Activated CD8-positive, alpha-beta memory T cell treated with anti-CD3 and anti-CD28 coated beads, Interleukin-2, amount 10 ng/mL, durations not matched to agents 7 days and 5 days (primary cell): ENCODE measurements at regions not wholly inside any gene's neighbourhood (a gene's known extent, or its start where the extent isn't known, plus 50 kb on each side); places are given as distances from the start of the nearest gene placed in this dataset.

Source experiments
- ATAC-seq: fragments of 150-1000 bp; cut with Tn5 transposase; one replicate; pipeline ENCODE4 v1.10.0; 2021; ENCODE audit warnings: moderate library complexity
- CTCF ChIA-PET: fragments of 350-600 bp; sonication (Branson Sonifier 250); formaldehyde crosslinking; loops from one replicate; lab custom pipeline; 2021; ENCODE audit warnings: antibody characterized with exemption; lab: Charles Lee
- DNase-seq: peaks from one replicate; pipeline ENCODE4 v3.0.0-alpha.2; 2020
- H3K27ac Mint-ChIP-seq: one replicate; pipeline ENCODE4 v1.8.0; 2021; ENCODE audit warnings: mild to moderate bottlenecking, mixed read lengths
- H3K27me3 Mint-ChIP-seq: one replicate; pipeline ENCODE4 v1.8.0; 2021; ENCODE audit warnings: mixed read lengths
- H3K36me3 Mint-ChIP-seq: one replicate; pipeline ENCODE4 v1.8.0; 2021; ENCODE audit warnings: mild to moderate bottlenecking, mixed read lengths
- H3K4me1 Mint-ChIP-seq: one replicate; pipeline ENCODE4 v1.8.0; 2021; ENCODE audit warnings: mixed read lengths
- H3K4me3 Mint-ChIP-seq: one replicate; pipeline ENCODE4 v1.8.0; 2021; ENCODE audit warnings: mild to moderate bottlenecking, moderate library complexity, mixed read lengths
- H3K9me3 Mint-ChIP-seq: one replicate; pipeline ENCODE4 v1.8.0; 2022; ENCODE audit warnings: low read depth, mixed read lengths

- no peak overlapping the region for H3K4me3 Mint-ChIP-seq
- peaks cover 2% of the 10 kb centered on the region for H3K9me3 Mint-ChIP-seq
- H3K27me3 Mint-ChIP-seq: no peaks in the 10 kb centered on the region
- ATAC-seq: no peak
- H3K27ac Mint-ChIP-seq: no peak overlapping the region
- no peak for DNase-seq
- no peaks in the 10 kb centered on the region for H3K36me3 Mint-ChIP-seq
- CTCF ChIA-PET: no interaction called here
- no peaks in the 10 kb centered on the region for H3K4me1 Mint-ChIP-seq
Observed at GRCh38 chr11:37107831-37108230, 509.8 kb upstream of the RAG2 start.

- H3K4me1 Mint-ChIP-seq: no peaks in the 10 kb centered on the region
- no peaks in the 10 kb centered on the region for H3K36me3 Mint-ChIP-seq
- CTCF ChIA-PET: no interaction called here
- no peak overlapping the region for H3K27ac Mint-ChIP-seq
- no peaks in the 10 kb centered on the region for H3K27me3 Mint-ChIP-seq
- H3K9me3 Mint-ChIP-seq: peaks cover 2% of the 10 kb centered on the region
- no peak for DNase-seq
- H3K4me3 Mint-ChIP-seq: no peak overlapping the region
- ATAC-seq: no peak
Observed at GRCh38 chr11:37107415-37107814, 509.4 kb upstream of the RAG2 start.

DNA sequence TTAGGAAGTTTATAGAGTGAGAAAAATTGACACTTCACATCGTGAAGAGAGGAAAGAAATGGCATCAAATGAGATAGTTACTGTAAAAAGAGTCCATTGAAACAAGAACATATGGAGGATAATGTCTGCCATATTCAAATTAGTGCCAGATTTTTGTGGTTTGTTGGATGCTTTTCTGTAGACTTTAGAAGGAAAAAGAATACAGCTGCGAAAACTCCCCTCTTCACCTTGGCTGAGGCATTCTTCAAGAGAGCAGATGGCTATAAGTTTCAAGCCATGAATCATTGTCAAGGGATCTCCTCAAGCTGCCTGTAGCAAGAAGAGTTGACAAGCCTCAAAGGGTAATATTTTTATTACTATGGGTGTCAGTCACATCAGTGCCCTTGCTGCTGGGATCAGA is 507.4 kb upstream of the RAG2 start:
- H3K27me3 Mint-ChIP-seq: no peaks in the 10 kb centered on the region

DNA sequence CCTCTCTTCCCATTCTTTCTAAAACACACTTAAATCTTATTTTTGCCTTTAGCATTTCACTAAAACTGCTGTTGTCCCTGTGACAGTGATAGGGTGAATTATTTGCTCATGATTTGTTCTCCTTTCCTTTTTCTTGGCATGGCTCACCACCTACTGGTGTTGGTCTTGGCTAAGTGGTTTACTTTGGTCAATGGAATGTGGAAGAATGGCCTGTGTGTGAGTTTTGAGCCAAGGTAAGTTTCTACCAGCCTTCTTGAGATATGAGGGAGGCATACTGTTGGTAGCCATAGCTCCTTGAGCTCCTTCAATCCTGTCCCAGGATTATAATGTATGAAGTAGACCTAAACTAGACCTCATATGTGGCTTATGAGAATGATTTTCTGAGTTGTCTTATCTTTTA is 506.3 kb upstream of the RAG2 start:
- Mint-ChIP-seq H3K27ac (no peak overlapping the region), H3K9me3 (peaks cover 6% of the 10 kb centered on the region), H3K4me3 (no peak overlapping the region), H3K36me3 (no peaks in the 10 kb centered on the region), H3K27me3 (no peaks in the 10 kb centered on the region), H3K4me1 (no peaks in the 10 kb centered on the region)
- ATAC-seq: no peak
- CTCF ChIA-PET: interaction anchor here (0.6 kb wide), 1 partner anchor 13 kb away, joined by 3 read pairs; no protein-coding TSS in a partner anchor
- DNase-seq: no peak

More for the DNA sequence above, 507.4 kb upstream of the RAG2 start:
- H3K36me3 Mint-ChIP-seq: no peaks in the 10 kb centered on the region
- H3K9me3 Mint-ChIP-seq: peaks cover 6% of the 10 kb centered on the region
- no peak for ATAC-seq
- H3K4me3 Mint-ChIP-seq: no peak overlapping the region
- H3K27ac Mint-ChIP-seq: no peak overlapping the region
- no peak for DNase-seq
- no peaks in the 10 kb centered on the region for H3K4me1 Mint-ChIP-seq
- CTCF ChIA-PET: no interaction called here

DNA sequence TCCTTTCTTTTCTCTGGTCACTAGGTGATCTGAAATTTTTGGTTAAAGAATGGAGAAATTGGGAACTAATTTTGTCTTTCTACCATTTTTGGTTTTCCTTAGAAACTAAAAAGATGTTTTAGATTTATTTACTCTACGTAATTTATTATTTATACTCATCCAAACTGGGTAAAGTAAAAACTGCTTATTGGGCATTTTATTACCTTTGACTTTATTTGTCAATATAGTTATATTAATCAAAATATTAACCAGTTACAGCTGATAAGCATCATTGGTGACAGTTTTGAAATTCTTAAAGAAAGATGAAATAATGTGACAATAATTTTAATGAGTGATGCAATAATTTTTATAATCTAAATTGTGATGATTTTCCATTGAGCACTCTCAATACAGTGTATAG is 502.0 kb upstream of the RAG2 start:
- CTCF ChIA-PET: no interaction called here
- ATAC-seq: no peak
- Mint-ChIP-seq H3K9me3 (peaks cover 6% of the 10 kb centered on the region), H3K27me3 (no peaks in the 10 kb centered on the region), H3K36me3 (no peaks in the 10 kb centered on the region), H3K27ac (no peak overlapping the region), H3K4me3 (no peak overlapping the region), H3K4me1 (no peaks in the 10 kb centered on the region)
- no peak for DNase-seq

- H3K27ac Mint-ChIP-seq: no peak overlapping the region
- no peak for ATAC-seq
- no peak overlapping the region for H3K4me3 Mint-ChIP-seq
- H3K9me3 Mint-ChIP-seq: peaks cover 3% of the 10 kb centered on the region
- H3K4me1 Mint-ChIP-seq: no peaks in the 10 kb centered on the region
- H3K36me3 Mint-ChIP-seq: no peaks in the 10 kb centered on the region
- CTCF ChIA-PET: no interaction called here
- DNase-seq: no peak
- no peaks in the 10 kb centered on the region for H3K27me3 Mint-ChIP-seq
Observed at GRCh38 chr11:37092487-37092886, 494.5 kb upstream of the RAG2 start.

- H3K4me1 Mint-ChIP-seq: no peaks in the 10 kb centered on the region
- CTCF ChIA-PET: no interaction called here
- no peak overlapping the region for H3K4me3 Mint-ChIP-seq
- no peak overlapping the region for H3K27ac Mint-ChIP-seq
- no peaks in the 10 kb centered on the region for H3K36me3 Mint-ChIP-seq
- H3K9me3 Mint-ChIP-seq: no peaks in the 10 kb centered on the region
- no peaks in the 10 kb centered on the region for H3K27me3 Mint-ChIP-seq
- no peak for DNase-seq
- ATAC-seq: no peak
Observed at GRCh38 chr11:37089439-37089838, 491.4 kb upstream of the RAG2 start.

DNA sequence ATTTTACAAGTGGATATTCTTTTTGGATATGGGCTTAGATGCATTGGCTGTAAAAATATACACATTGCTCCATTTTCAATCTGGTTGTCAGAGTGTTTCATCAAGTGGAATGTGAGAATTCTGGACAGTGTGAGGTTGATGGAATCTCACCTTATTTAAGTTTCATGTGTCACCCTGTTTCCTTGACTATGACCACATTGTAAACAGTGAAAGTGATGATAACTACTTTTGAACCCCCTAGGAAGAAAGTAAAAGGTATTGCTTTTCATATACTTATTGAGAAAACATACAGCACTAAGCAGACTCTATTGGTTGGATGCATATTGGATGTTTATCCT is 490.5 kb upstream of the RAG2 start:
- no peaks in the 10 kb centered on the region for H3K36me3 Mint-ChIP-seq
- H3K4me1 Mint-ChIP-seq: no peaks in the 10 kb centered on the region
- no peak overlapping the region for H3K27ac Mint-ChIP-seq
- no peak overlapping the region for H3K4me3 Mint-ChIP-seq
- DNase-seq (no peak), ATAC-seq (no peak)
- H3K9me3 Mint-ChIP-seq: no peaks in the 10 kb centered on the region
- no peaks in the 10 kb centered on the region for H3K27me3 Mint-ChIP-seq
- CTCF ChIA-PET: no interaction called here

- Mint-ChIP-seq H3K4me3 (no peak overlapping the region), H3K27ac (no peak overlapping the region), H3K9me3 (no peaks in the 10 kb centered on the region), H3K4me1 (no peaks in the 10 kb centered on the region), H3K27me3 (no peaks in the 10 kb centered on the region), H3K36me3 (no peaks in the 10 kb centered on the region)
- no peak for ATAC-seq
- DNase-seq: no peak
- CTCF ChIA-PET: no interaction called here
Observed at GRCh38 chr11:37087650-37088572, 489.9 kb upstream of the RAG2 start.

GRCh38 chr11:37078521-37078920 is 480.5 kb upstream of the RAG2 start:
- Mint-ChIP-seq H3K36me3 (no peaks in the 10 kb centered on the region), H3K27me3 (no peaks in the 10 kb centered on the region), H3K27ac (no peak overlapping the region), H3K4me3 (no peak overlapping the region), H3K9me3 (peaks cover 6% of the 10 kb centered on the region), H3K4me1 (no peaks in the 10 kb centered on the region)
- CTCF ChIA-PET: no interaction called here
- ATAC-seq: no peak
- DNase-seq: no peak

- no peaks in the 10 kb centered on the region for H3K4me1 Mint-ChIP-seq
- ATAC-seq (no peak), DNase-seq (no peak)
- H3K9me3 Mint-ChIP-seq: peaks cover 6% of the 10 kb centered on the region
- CTCF ChIA-PET: no interaction called here
- H3K27me3 Mint-ChIP-seq: no peaks in the 10 kb centered on the region
- H3K27ac Mint-ChIP-seq: no peak overlapping the region
- H3K36me3 Mint-ChIP-seq: no peaks in the 10 kb centered on the region
- no peak overlapping the region for H3K4me3 Mint-ChIP-seq
Observed at GRCh38 chr11:37076866-37077265, 478.8 kb upstream of the RAG2 start.

DNA sequence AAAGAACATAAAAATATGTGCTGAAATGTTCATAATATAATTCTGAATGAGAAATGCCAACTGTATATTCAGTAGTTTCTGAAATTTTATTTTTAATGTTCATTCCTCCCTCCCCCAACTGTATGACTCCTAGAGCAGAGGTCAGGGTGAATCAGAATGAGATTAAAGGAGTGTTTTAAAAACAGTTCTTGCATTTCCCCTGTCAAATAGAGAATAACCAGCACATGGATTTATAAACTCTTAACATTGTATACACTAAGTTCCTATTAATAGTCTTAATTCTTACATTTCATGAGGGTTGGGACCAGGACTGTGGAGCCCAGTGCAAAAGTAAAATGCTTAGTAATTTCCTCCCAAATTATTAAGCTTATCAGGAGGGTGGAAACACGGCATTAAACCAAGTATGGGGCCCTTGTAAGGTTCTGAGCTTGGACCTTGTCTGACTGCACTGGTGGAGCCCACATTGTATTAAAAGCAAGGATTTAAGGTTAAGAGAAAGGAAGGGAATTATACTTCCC is 474.6 kb upstream of the RAG2 start:
- Mint-ChIP-seq H3K27ac (no peak overlapping the region), H3K36me3 (no peaks in the 10 kb centered on the region), H3K4me1 (no peaks in the 10 kb centered on the region), H3K27me3 (no peaks in the 10 kb centered on the region), H3K4me3 (no peak overlapping the region), H3K9me3 (peaks cover 4% of the 10 kb centered on the region)
- DNase-seq (no peak), ATAC-seq (no peak)
- CTCF ChIA-PET: no interaction called here

GRCh38 chr11:37050311-37050710 is 452.3 kb upstream of the RAG2 start:
- CTCF ChIA-PET: no interaction called here
- no peaks in the 10 kb centered on the region for H3K9me3 Mint-ChIP-seq
- DNase-seq: no peak
- no peaks in the 10 kb centered on the region for H3K4me1 Mint-ChIP-seq
- no peak overlapping the region for H3K27ac Mint-ChIP-seq
- H3K36me3 Mint-ChIP-seq: no peaks in the 10 kb centered on the region
- no peak for ATAC-seq
- no peaks in the 10 kb centered on the region for H3K27me3 Mint-ChIP-seq
- no peak overlapping the region for H3K4me3 Mint-ChIP-seq

DNA sequence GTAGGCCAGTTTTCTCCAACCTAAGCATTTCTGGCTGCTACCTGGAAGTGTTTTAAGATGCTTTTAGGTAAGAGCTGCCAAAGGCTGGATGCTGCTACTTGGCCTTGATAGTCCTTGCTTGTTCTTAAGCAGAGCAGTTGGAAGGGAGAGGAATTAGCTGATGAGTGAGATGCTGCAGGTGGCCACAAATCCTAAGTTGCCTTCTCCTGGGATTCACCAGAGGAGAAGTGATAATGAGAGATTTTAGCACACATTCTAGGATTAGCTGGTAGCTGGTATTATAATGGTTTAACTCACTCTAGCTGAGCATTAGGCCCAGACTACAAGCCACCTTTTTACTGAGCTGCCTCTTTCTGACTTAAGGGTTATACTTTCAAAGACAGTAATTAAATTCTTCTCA is 442.9 kb upstream of the RAG2 start:
- DNase-seq: no peak
- Mint-ChIP-seq H3K4me1 (no peaks in the 10 kb centered on the region), H3K27ac (no peak overlapping the region), H3K9me3 (peaks cover 4% of the 10 kb centered on the region), H3K4me3 (no peak overlapping the region), H3K36me3 (no peaks in the 10 kb centered on the region), H3K27me3 (no peaks in the 10 kb centered on the region)
- CTCF ChIA-PET: no interaction called here
- ATAC-seq: no peak
